KOPT-K1 (cell line): ENCODE measurements at regions not wholly inside any gene's neighbourhood (a gene's known extent, or its start where the extent isn't known, plus 50 kb on each side); places are given as distances from the start of the nearest gene placed in this dataset.

Experiments
- H3K27ac ChIP-seq: fragments of 200-600 bp; sonication (generic); 2 replicates; pipeline ENCODE4 v1.5.1; 2016; ENCODE audit warnings: antibody characterized with exemption, mild to moderate bottlenecking, low read depth, low read length; ENCODE audit not compliant: poor library complexity, severe bottlenecking
- H3K36me3 ChIP-seq: fragments of 200-600 bp; sonication (generic); 2 replicates; pipeline ENCODE4 v1.5.1; 2017; ENCODE audit warnings: antibody characterized with exemption, mild to moderate bottlenecking, low read length, moderate library complexity; ENCODE audit not compliant: insufficient read depth
- H3K9me3 ChIP-seq: fragments of 200-600 bp; sonication (generic); 2 replicates; pipeline ENCODE4 v1.5.1; 2017; ENCODE audit warnings: antibody characterized with exemption, low read length, mild to moderate bottlenecking; ENCODE audit not compliant: insufficient read depth, poor library complexity, severe bottlenecking

DNA sequence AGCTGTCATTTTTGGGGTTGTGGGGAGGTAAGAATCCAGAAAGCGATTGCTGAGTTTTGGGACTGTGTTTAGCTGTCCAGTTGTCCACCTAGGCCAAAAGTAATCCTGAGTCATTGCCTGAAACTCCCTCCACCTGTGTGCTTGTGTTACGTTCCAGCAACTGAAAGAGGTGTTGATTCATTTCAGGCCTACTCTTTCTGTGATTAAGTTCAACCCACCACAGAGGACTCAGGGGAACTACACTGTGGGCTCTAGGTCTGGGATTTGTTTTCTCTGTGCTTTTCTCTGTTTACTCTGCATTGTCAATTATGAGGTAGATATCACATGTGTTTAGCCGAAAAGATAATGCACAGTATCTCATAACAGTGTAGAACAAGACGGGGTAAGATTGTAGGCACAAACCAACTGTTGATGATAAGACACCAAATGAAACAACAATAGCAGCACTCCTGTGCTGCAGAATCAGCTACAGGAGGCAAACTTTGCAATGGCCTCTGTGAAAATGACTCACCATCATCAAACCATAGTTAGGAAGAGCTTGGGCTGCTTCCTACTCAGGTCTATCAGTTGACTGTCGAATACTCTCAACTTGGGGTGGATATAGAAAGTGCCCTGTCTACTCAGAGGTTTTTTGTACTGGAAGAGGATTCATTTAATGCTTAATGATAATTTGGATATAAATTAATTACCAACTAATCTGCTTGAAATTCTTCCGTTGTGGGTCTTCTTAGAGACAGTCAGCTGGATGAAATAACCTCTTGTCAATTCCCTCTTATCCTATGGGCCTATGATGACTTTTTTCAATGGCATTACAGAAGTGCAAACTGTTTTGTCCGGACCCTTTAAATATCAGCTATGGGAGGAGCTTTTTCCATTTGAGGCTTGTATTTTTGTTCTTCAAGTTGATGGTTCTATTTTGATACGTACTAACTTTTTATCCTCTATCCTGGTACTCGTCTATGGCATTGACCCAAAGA, 385.9 kb downstream of the BMP4 start:
- Histone ChIP-seq H3K36me3 (no peaks in the 10 kb centered on the region), H3K9me3 (no peaks in the 10 kb centered on the region), H3K27ac (no peak overlapping the region)

DNA sequence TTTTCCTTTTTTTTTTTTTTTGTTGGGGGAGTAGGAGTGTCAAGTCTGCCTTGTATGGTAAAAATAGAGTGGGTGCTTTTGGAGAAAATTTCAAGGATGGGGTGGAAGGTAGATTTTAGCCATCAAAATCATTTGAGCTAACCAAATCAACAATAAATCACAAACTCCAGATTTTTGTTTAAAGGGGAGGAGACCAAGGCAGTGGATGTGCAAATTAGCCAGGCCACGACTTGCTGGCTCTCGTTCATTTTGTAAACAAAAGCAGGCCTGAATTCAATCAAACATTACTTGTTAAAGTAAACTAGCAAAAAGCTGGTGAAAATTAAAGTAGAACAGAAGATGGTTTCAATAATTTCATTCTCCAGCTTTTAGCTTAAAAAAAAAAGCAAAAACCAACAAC, 387.2 kb downstream of the BMP4 start:
- Histone ChIP-seq H3K36me3 (no peaks in the 10 kb centered on the region), H3K27ac (no peak overlapping the region)

DNA sequence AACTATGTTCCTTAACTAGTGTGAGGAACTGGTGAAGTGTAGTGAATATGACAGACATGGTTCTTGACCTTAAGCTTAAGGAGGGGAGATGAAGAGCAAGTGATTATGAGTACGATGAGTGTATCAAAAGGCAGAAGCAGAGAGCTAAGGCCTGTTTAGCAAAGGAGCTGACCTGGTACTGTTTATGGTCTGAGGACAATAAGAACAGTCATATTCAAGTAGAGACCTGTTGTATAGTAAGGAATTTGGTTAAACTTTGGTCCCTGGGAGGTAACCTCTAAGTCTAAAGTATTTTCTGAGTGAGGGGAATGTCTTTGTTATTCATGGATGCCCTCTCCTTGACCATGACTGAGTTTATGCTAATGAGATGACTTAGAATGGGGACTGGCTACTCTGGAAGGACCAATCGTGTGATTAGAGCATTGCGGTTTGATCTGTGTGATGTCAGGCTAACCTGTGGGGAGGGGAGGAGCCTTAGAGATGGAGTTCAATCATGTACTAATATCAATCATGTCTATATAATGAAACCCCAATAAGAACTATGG, 389.3 kb downstream of the BMP4 start:
- Histone ChIP-seq H3K9me3 (peaks cover 15% of the 10 kb centered on the region), H3K27ac (no peak overlapping the region), H3K36me3 (no peaks in the 10 kb centered on the region)

More for the DNA sequence above, 387.2 kb downstream of the BMP4 start:
- no peaks in the 10 kb centered on the region for H3K9me3 ChIP-seq

DNA sequence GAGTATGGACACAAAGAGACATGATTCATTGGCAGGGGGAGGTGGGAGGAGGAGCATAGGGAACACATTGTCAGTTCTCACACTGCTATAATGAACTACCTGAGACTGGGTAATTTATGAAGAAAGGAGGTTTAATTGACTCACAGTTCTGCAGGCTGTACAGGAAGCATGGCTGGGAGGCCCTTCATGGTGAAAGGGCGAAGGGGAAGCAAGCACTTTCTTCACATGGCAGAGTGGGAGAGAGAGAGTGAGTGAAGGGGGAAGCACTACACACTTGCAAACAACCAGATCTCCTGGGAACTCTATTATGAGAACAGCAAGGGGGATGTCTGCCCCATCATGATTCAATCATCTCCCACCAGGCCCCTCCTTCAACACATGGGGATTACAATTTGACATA, 391.8 kb downstream of the BMP4 start:
- H3K36me3 ChIP-seq = no peaks in the 10 kb centered on the region
- peaks cover 29% of the 10 kb centered on the region for H3K9me3 ChIP-seq
- no peak overlapping the region for H3K27ac ChIP-seq

DNA sequence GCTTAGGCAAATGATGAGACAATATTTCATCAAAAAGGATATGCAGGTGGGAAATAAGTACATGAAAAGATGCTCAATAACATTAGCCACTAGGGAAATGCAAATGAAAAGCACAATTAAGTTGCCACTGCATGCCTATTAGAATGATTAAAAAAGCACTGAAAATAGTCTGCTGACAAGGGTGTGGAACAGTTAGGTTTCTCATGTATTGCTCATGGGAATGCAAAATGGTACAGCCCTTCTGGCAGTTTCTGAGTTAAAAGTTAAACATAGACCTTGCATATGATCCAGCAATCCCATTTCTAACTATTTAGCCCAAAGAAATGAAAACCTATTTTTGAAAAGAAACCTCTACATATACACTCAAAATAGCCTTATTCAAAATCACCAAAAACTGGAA, 393.0 kb downstream of the BMP4 start:
- peaks cover 29% of the 10 kb centered on the region for H3K9me3 ChIP-seq
- no peak overlapping the region for H3K27ac ChIP-seq
- no peaks in the 10 kb centered on the region for H3K36me3 ChIP-seq

DNA sequence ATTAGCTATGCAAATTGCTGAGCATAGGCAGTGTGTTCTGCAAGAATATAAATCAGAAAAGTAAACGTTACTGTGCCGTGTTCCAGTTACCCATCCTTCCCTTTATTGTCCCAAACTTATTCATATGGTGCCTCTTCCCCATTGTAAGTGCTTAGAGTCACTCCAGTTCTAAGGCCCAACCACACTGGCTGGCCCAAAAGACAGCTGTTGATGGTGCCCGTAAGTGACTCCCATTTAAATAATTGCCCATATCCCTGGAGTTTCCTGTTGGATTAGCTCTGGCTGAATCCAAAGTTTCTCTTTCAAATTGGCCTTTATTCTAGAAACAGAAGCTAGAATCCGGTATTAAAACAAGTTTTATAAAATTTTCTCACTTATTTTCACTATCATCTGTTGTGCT, 400.1 kb upstream of the DDHD1 start:
- Histone ChIP-seq H3K9me3 (no peaks in the 10 kb centered on the region), H3K36me3 (no peaks in the 10 kb centered on the region), H3K27ac (no peak overlapping the region)

DNA sequence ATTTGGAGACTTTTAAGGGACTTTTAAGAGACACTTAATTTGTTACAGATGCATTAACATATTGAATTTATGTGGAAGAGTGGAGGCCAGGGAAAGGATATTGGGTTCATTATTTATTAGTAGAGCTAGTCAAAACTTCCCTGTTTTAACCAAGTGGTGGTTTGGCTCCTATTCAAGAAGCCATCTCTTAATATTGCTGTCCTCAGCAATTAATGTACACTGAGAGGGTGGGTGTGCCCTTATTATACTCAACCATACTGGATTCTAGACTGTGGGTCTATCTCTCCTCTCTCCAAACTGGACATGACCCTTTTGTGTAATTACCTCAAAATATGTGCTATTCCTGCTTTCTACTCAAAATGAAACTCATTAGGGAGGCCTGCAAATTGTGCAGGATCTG, 398.7 kb upstream of the DDHD1 start:
- H3K27ac ChIP-seq = no peak overlapping the region
- no peaks in the 10 kb centered on the region for H3K36me3 ChIP-seq
- no peaks in the 10 kb centered on the region for H3K9me3 ChIP-seq

DNA sequence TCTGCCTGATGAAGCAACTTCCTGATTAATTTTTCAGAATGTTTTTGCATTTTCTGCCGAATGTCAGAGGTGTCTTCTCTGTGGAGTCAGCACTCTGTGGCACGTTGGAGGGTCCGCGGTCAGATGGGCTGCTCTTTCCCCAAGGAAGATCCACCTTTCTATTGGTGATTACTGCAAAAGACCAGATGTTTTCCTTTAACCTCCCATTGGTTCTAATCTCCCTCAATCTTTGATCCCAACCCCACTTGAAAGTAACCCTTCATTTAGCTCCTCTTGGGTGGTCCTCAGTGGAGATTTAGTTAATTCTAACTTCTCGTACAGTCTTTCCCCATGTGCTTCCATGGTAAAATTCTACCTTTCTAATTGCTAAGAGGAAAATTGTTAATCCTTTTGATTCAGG, 397.7 kb upstream of the DDHD1 start:
- no peak overlapping the region for H3K27ac ChIP-seq
- no peaks in the 10 kb centered on the region for H3K36me3 ChIP-seq
- no peaks in the 10 kb centered on the region for H3K9me3 ChIP-seq

DNA sequence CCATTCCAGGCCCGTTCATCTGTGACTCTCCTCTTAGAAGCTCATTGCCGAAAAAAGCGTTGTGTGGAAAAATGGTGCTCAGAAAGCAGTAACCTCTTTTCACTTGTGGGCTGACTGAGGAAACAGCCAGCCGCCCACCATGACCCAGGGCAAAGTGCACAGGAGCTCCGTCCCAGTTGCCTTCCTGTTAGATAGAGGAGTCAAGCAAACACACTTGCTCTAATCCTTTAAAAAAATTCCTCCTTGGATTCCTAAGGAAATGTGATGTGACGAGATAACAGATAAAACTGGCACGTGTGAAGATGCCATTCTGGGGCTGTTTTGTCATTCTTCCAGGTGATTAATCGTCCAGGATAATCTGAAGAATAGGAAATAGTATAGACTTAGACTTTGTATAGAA, 396.8 kb upstream of the DDHD1 start:
- H3K36me3 ChIP-seq = no peaks in the 10 kb centered on the region
- no peak overlapping the region for H3K27ac ChIP-seq
- H3K9me3 ChIP-seq = no peaks in the 10 kb centered on the region

DNA sequence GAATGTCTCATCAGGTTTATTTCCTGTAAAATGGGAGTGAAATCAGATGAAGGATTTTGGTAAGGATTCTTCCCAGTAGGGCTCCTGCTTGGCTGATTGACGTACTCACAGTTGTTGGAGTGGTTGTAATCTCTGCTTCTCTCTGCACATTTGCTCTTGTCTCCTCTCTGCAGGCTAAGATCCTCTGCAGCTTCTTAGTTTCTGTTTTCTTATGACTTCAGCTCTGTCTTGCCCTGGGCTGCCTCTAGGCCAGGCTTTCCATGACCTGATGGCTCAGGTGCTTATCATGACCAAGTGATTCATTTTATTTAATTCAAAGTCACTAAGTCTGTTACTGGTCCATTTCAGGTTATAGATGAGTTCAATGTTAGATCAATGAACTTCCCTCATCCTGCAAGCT, 394.5 kb upstream of the DDHD1 start:
- no peaks in the 10 kb centered on the region for H3K9me3 ChIP-seq
- no peak overlapping the region for H3K27ac ChIP-seq
- H3K36me3 ChIP-seq = no peaks in the 10 kb centered on the region

DNA sequence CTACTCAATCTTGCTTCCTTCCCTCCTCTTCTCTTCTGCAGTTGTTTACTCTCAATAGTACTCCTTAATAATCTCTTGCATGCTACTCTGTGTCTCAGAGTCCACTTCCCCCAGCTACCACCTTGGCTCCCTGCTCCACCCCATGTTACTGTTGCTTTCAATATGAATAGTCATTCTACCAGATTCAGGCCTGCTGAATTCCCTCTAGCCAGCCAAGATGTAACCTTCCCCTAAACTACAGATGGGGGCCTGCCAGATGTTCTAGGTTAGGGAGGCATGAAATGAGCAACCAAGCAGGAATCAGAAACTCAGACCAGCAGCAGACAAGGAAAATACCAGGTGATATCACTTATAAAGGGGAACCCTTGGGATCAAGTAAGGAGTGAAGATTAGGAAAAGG, 392.1 kb upstream of the DDHD1 start:
- no peak overlapping the region for H3K27ac ChIP-seq
- no peaks in the 10 kb centered on the region for H3K36me3 ChIP-seq
- H3K9me3 ChIP-seq = no peaks in the 10 kb centered on the region

DNA sequence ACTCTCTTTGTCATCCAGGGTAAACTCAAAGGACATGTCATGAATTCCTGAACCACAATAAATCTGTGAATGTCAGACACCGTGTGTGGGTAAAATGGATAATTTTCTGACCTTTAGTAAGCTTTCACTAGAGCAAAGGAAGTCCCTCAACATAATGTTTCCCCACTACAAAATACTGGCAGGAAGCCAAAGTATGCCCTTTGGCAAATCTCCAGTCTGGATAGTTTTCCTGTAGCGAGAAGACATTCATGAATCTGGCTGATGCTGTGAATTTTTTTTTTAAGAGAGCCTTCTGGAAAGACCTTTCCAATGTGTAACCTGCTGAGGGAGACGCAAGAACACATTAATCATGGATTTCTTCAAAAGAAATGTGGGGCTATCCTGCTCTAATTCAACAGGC, 389.6 kb upstream of the DDHD1 start:
- no peaks in the 10 kb centered on the region for H3K36me3 ChIP-seq
- no peak overlapping the region for H3K27ac ChIP-seq
- H3K9me3 ChIP-seq = no peaks in the 10 kb centered on the region

DNA sequence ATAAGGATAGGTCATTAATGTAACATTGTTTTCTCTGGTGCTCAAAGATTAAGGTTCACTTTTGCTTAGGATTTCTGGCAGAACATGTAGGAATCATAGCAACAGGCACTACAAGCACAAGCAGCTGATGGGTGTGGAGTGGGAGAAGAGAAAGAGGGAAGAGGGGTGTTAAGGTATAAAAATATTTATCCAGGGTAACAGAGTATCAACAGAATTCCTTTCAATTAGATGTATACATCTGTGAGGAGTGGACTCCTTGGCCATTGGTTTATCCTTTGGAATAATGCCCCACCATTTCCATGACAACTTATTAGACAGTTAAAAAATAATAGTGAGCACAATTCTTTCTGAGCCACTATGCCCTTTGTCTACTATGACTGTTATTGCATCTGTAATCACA, 388.3 kb upstream of the DDHD1 start:
- Histone ChIP-seq H3K27ac (no peak overlapping the region), H3K36me3 (no peaks in the 10 kb centered on the region), H3K9me3 (no peaks in the 10 kb centered on the region)

DNA sequence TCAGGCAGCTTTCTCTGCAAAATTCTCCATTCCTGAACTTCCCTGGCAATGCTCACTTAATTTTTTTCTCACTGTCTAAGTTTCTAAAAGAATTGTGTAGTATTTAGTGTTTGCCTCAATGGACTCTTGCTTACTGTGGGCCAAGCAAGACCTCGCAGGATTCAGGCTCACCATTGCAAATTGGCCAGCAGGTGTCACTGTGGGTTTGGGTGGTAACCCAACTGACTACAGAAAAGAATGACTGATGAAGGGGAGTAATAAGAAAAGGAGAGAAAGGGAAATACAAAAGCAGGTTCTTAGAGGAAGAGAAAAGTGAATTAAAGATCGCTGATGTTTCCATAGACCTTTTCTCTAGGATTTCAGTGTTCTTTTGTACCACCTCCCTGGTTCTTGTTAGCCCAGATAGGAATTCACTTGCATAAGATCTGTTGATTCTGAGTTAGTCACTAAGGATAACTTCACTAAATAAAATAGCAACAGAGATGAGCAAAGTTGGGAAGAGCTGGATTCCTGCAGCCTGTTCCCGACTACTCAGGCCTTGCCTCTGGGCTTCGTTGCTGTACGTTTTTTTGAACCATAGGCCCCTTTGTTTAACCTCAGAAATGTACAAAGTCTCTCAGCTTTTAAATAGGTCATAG, 386.5 kb upstream of the DDHD1 start:
- Histone ChIP-seq H3K27ac (no peak overlapping the region), H3K9me3 (no peaks in the 10 kb centered on the region), H3K36me3 (no peaks in the 10 kb centered on the region)

DNA sequence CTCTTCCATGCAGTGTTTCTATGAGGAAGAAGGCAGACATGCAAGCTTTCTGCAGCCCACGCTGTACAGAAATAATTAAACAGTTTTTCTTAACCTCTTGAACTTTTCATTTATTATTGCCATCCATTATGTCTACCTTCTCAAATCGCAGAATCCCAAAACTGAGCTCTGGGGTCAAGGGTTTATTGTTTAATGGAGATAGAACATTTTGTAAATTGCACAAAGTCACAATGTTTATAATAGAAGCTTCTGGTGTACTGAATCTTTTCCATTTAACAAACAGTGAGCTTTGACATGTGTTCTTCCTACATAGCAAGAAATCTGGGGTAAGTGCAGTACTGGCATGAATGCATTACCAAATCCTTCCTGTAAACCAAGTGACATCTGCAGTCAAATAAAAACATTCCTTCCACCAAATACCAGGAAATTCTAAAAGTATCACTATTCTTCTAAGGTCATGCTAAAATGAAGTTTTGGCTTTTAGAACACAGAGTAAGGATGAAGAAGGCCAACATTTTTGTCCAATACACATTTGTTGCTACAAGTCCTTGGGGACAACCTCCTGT, 385.3 kb upstream of the DDHD1 start:
- Histone ChIP-seq H3K9me3 (no peaks in the 10 kb centered on the region), H3K36me3 (no peaks in the 10 kb centered on the region), H3K27ac (no peak overlapping the region)
